Midbrain (tissue), 1 donor: ENCODE measurements at regions not wholly inside any gene's neighbourhood (a gene's known extent, or its start where the extent isn't known, plus 50 kb on each side); places are given as distances from the start of the nearest gene placed in this dataset.

ENCODE experiments used
- DNase-seq: peaks from one replicate; lab custom pipeline; 2025; lab: John Stamatoyannopoulos, UW

DNA sequence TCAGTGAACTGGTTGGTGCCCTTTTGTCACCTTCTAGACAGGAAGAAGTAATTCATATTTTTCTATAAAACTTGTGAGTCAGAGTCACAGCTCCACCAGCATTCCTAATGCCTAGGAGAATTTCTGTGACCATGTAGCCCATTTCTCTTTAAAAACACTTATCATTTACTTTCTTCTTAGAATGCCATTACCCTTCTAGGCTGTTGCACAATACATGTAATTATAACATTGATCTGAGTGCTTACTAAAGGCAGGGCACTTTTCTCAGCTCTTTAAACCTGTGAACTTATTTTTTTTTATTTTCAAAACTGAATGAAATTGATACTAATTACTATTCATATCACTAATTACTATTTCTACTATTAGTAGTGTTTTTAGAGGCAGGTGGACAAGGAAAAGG, 373.7 kb downstream of the TLE4 start:
- DNase-seq, result no peak

DNA sequence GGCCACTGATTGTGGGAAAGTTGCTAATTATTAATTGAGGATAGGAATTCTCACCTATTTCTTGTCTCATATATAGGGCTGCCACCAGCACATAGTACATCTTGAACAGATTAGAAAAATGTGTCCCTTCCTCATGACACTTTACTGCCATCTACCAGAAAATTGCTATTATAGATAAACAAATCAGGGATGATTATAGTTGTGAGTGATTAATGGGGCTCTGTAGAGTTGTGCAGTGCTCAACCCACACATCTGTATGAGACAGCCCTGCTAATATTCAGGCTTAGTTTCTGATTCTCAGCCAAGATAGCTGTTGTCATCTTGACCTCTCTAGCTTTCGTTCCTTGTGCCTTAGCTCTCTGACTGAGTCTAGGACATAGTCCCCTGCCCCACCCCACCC, 373.3 kb downstream of the TLE4 start:
- DNase-seq, result no peak

DNA sequence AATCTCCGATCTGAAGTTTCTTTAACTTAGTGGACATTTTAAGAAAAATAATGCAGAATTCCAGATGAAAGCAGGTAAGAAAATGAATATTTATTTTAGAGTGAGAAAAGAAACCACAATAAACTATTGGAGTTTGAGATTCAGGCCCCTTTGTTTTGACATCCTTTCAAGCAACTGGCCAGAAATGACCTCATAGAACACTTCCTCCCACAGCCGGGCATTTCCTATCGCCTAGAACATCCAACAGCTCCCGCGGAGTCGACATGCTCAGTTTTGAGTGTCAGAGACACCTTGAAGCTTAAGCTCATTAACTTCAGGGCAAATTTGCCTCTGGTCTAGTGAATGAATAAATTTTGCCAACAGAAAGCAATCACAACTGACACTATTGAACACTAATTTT, 369.2 kb downstream of the TLE4 start:
- DNase-seq, result no peak

GRCh38 chr9:79939819-79940218, 368.1 kb downstream of the TLE4 start:
- no peak for DNase-seq

- DNase-seq, result no peak
These were observed 364.6 kb downstream of the TLE4 start for GRCh38 chr9:79936336-79936735.

DNA sequence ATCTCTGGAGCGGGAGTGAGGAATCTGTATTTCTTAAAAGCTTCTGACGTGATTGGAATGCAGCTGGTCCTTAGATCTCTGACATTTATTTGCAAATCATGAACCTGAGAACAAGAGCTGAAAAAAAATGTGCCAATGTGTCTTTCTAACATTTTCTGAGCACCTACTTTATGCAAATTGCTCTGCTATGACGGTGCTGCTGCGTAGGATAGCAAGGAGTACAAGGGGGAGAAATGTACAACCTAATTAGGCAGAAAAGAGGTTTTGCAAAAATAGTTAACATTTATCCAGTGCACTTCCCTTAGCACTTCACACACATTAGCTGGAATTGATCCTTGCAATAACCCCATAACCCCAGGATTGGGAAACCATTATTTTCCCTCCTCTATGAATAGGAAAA, 357.5 kb downstream of the TLE4 start:
- no peak for DNase-seq

GRCh38 chr9:79928661-79929223, 357.0 kb downstream of the TLE4 start:
- no peak for DNase-seq

DNA sequence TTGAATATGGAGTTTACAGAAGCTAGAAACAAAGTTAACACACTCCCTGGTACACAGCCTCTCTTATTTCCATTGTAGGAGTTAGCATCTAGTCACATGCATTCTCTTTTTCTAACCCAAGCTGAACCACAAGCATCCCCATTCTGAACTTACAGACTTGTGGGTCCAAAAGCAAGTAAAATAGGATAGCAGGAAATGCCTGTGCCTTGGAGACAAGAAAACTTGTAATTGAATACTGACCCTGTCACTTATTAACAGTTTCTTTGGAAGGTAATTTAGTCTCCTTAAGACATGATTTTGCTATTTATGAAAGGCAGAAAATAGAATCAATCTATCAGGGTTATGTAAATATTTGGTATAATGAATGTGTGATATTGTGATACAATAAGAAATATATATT, 353.6 kb downstream of the TLE4 start:
- no peak for DNase-seq

DNA sequence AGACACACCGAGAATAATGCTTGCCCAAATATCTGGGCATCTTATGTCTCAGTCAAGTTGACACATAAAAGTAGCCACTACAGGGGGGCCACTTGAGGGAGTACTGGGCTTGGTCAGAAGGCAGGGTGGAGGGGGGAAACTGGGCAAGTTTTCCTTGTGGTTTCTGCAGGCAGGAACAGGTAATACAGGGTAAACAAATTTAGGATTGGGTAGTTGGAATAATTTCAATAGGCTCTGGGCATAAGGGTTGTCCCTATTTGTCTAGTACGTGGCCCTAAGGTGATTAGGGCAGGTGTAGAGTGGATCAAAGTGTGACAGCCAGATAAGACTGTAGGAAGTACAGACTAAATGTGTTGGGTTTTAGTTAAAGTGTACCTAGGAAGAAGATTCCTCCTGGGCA, 353.1 kb downstream of the TLE4 start:
- DNase-seq, result no peak

DNA sequence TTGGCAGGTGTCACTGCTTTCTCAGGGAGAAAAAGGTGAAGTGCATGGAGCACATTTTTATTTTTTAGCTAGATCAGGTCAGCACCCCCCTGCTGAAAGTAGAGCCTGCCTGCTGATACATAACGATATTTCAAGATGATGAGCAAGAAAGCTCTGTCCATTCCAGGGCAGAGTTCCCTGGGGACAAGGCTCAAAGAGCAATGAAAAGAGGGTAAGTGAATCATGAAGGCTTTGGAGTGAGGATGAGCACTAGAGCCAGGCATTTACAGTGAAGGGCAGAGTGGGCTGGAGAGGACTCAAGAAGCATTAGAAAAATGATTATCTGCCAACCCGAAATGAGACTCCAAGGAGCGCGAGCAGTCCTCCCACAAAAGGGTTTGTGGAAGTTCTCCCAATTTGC, 345.7 kb downstream of the TLE4 start:
- DNase-seq, result no peak

GRCh38 chr9:79913867-79914266, 342.1 kb downstream of the TLE4 start:
- DNase-seq, result no peak

DNA sequence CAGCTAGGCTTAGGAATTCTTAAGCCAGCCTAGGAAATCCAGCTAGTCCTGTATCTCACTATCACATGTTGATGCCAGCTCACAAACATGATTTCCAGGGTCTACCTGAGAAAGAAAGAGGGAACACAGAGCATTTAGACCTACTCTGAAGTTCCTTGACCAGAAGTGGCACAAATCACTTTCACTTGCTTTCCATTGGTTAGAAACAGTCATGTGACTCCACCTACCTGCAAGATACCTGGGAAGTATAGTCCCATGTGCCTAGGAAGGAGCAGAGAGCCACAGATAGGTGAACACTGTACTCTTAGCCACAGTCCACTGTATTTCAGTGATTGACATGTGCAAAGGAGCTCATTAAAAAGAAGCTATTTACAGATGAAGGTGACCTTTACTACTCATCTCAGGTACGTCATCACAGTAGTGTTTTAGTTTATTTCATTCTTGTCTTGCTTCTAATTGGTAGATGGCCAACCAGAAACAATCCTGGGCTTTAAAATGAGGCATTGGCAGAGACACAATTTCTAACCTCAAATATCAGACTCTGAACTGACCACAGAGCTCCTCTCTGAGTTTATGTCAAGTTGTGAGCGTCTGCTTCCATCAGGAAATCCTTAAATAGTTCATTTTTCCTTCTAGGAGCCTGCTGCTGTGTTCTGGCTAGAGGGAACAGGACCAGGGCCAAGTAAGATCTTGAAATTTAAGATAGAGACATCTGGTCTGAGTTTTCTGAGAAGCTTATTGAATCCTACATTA, 340.7 kb downstream of the TLE4 start:
- DNase-seq, result no peak

DNA sequence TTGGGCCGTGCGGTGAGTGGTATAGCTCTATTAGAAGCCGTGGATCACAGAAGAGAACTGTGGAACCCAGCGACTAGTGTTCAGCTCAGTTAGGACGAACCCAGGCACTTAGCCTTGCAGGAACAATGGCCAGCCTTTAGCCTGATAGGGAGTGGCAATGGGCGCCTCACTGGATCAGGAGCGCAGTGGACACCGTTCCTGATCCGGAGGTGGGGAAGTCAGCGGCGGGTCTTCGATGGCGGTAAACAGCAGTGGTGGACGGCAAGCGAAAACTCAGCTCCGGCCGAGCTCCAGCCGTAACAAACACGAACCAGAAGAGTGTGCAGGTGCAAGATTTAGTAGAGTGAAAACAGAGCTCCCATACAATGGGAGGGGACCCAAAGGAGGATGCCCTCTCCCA, 340.0 kb downstream of the TLE4 start:
- DNase-seq, result no peak

GRCh38 chr9:79902825-79903600, 331.2 kb downstream of the TLE4 start:
- no peak for DNase-seq

DNA sequence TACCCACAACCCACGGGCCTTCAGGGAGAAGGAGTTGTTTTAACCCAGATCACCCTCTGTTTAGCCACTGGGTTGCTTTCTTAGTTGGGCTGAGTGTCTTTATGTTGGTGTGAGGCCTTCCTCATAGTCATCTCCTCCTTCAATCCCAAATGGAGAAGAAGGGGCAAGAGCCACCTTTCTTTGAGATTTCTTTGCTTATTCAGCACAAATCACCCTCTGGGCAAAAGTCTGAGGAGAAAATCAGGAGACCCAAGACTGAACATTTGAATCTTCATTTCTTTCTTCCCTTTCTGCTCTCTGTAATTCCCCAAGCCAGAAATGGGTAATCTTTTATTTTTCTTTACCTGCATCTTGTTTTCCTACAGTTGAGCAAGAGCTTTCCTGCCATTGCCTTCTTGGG, 329.0 kb downstream of the TLE4 start:
- DNase-seq, result no peak

- no peak for DNase-seq
These were observed 324.7 kb downstream of the TLE4 start for GRCh38 chr9:79896390-79896980.

- DNase-seq, result no peak
These were observed 323.5 kb downstream of the TLE4 start for GRCh38 chr9:79895232-79895631.

DNA sequence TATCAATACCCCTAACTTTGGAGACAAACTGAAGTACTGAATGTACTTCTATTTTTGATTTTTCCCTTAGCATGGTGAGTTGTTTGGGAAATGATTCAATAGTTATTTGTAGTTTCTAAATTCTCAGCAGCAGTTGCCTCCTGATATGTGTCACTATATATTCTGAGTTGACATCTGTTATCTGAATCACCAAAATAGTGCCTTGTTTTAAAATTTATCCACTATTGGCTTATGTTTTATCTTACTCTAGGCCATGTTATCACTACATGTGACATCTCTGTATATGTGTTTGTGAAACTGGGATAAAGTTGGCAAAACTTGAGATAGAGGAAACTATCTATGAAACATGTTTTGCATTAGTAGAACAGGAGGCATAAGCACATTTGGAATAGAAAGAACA, 317.6 kb downstream of the TLE4 start:
- DNase-seq, result no peak

GRCh38 chr9:79885093-79885857, 313.5 kb downstream of the TLE4 start:
- no peak for DNase-seq

- DNase-seq, result no peak
These were observed 312.8 kb downstream of the TLE4 start for GRCh38 chr9:79884546-79884945.

- no peak for DNase-seq
These were observed 311.4 kb downstream of the TLE4 start for GRCh38 chr9:79883073-79883645.

DNA sequence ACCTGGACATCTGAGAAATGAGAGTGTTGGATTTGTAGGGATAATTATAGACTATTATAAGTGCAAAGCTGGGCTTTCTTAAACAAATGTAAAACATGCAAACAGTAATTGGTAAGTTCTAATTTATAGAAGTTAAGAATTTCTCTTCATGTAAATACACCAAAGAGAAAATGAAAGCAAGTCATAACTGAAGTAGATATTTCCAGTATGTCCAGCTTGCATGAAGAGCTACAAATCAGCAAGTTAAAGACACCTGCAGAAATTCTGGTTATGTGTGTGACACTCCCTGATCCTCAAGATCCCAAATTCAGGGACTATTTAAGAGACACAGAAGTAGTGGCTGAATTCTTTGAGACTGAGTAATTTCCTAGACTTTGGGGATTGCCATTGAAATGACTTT, 308.9 kb downstream of the TLE4 start:
- no peak for DNase-seq
